Gastroesophageal sphincter (tissue), 3 donors: ENCODE measurements at regions not wholly inside any gene's neighbourhood (a gene's known extent, or its start where the extent isn't known, plus 50 kb on each side); places are given as distances from the start of the nearest gene placed in this dataset.

Experiments
- CTCF ChIP-seq, 4 experiments: fragments of 200-600 bp in 2 of 4; fragments of 450-650 bp in 2 of 4; sonication (generic) in 1 of 4; IDR thresholded peaks; one replicate each; pipeline ENCODE4 v1.5.1; 2017 to 2019; ENCODE audit warnings: antibody characterized with exemption in 4 of 4, mild to moderate bottlenecking in 2 of 4, moderate library complexity in 2 of 4
- EP300 ChIP-seq: sonication (generic); formaldehyde crosslinking; IDR thresholded peaks from one replicate; pipeline ENCODE4 v1.6.1; 2017; ENCODE audit warnings: antibody characterized with exemption, mild to moderate bottlenecking
- POLR2A ChIP-seq, 2 donors: fragments of 450-650 bp; IDR thresholded peaks; one replicate each; pipeline ENCODE4 v1.6.1; 2017; ENCODE audit warnings: antibody characterized with exemption in 2 of 2, mild to moderate bottlenecking in 2 of 2, moderate library complexity in 1 of 2

- no peak for TF ChIP-seq CTCF (IDR thresholded peaks at IDR 0.05)
- no peak for TF ChIP-seq EP300
- TF ChIP-seq POLR2A (IDR thresholded peaks at IDR 0.05), result no peak
Measured at GRCh38 chr14:53779301-53779700, 177.3 kb downstream of the BMP4 start.
